ENCODE measurements at regions not wholly inside any gene's neighbourhood (a gene's known extent, or its start where the extent isn't known, plus 50 kb on each side); places are given as distances from the start of the nearest gene placed in this dataset.

DNA sequence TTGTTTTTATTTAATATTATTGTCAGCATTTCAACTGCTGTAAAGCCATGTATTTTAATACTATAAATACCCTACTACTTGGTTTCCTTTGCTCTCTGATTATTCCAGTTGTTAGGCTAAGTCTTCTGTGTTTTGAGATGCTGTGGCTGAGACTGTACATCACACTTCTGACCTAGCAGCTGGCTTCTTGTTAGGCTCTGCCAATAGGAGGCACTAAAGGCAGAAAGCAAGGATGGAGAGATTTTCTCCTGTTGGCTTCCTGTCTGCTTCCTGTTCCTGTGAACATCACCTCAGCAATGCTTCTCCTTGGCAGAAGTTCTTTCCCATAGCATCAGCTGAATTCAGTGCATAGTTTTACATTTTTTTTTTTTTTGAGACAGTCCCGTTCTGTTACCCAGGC is 68.3 kb upstream of the YPEL5 start:
- TF ChIP-seq, protein P1, sequence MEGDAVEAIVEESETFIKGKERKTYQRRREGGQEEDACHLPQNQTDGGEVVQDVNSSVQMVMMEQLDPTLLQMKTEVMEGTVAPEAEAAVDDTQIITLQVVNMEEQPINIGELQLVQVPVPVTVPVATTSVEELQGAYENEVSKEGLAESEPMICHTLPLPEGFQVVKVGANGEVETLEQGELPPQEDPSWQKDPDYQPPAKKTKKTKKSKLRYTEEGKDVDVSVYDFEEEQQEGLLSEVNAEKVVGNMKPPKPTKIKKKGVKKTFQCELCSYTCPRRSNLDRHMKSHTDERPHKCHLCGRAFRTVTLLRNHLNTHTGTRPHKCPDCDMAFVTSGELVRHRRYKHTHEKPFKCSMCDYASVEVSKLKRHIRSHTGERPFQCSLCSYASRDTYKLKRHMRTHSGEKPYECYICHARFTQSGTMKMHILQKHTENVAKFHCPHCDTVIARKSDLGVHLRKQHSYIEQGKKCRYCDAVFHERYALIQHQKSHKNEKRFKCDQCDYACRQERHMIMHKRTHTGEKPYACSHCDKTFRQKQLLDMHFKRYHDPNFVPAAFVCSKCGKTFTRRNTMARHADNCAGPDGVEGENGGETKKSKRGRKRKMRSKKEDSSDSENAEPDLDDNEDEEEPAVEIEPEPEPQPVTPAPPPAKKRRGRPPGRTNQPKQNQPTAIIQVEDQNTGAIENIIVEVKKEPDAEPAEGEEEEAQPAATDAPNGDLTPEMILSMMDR (IDR thresholded peaks at IDR 0.05): peak; percentile 5
- TF ChIP-seq EZH2 (IDR thresholded peaks at IDR 0.05) (no peak), EZH2phosphoT487 (IDR thresholded peaks at IDR 0.05) (no peak)

Data from neural progenitor cell (in vitro differentiated cells).